ENCODE measurements at regions not wholly inside any gene's neighbourhood (a gene's known extent, or its start where the extent isn't known, plus 50 kb on each side); places are given as distances from the start of the nearest gene placed in this dataset.

DNA sequence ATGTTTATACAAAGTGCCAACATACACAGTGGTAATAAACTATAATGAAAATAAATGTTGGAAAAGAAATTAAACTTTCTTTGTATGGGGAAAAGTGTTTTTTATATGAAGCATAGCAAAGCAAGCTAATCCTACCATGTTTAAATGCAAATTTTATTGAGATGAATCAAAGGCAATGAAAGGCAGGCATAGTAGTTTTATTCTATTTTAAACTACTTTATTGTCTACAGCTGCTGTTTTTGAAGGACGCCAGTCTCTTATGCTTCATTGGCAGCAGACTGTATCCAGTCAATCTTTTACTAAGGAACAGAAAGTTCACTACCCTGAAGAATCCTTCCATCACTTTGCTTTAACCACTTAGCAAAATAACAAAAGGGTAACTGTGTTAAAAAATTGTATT lies 761.0 kb downstream of the ROBO2 start:
- in situ Hi-C loops (cut with MboI; ENCODE audit: low sequenced_read_pairs), result no loop called here
- H3K36me3 ChIP-seq (replicated peaks), result no peaks in the 10 kb centered on the region
- H3K4me3 ChIP-seq, result no peak overlapping the region
- peaks cover 8% of the 10 kb centered on the region for H3K4me1 ChIP-seq
- peak in 1 of 2 experiments; percentile 74 for DNase-seq (ENCODE audit: low spot score in 2 of 2)
- H3K27me3 ChIP-seq (ENCODE audit: low read depth), result no peaks in the 10 kb centered on the region
- H3K9me3 ChIP-seq, result no peaks in the 10 kb centered on the region

DNA sequence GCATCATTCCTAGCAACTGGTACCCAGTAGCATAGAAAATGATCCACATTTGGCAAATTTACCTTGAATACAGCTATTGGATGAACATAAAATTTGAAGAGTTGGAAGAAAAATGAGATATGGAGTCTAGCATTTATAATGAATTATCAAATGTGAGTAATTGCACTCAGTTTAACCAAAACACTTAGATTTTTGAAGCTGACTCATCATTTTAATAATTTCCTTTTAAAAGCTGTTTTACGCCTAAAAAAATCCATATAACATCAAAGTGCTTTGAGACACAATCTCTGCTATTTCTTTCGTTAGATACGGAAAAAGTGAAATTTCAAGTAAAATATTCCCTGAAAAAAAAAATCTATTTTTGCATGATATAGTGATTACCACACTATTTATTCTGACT lies 767.4 kb downstream of the ROBO2 start:
- DNase-seq (ENCODE audit: low spot score in 2 of 2), result no peak
- in situ Hi-C loops (cut with MboI; ENCODE audit: low sequenced_read_pairs), result no loop called here
- H3K27me3 ChIP-seq (ENCODE audit: low read depth), result no peaks in the 10 kb centered on the region
- no peaks in the 10 kb centered on the region for H3K36me3 ChIP-seq (replicated peaks)
- H3K4me1 ChIP-seq, result no peaks in the 10 kb centered on the region
- H3K9me3 ChIP-seq, result no peaks in the 10 kb centered on the region
- H3K4me3 ChIP-seq, result no peak overlapping the region

DNA sequence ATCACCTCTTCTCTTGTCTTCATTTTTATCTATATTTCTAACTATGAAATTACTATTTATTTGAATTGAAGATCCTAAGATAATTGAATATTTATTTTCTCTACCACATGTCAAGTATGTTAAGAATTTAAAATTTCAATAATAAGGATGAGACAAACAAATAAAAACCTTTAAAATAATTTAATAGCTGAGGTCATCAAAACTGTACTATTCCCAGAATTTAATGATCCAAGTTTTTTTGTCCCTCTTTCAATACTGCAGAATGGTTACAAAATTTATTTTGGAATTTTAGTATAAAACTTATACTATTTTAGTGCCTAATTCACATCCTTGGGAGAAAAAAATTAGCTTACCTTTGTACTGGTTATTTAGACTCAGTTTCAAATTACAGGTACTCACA lies 774.9 kb downstream of the ROBO2 start:
- in situ Hi-C loops (cut with MboI; ENCODE audit: low sequenced_read_pairs), result no loop called here
- no peak overlapping the region for H3K4me3 ChIP-seq
- H3K27me3 ChIP-seq (ENCODE audit: low read depth), result no peaks in the 10 kb centered on the region
- H3K36me3 ChIP-seq (replicated peaks), result no peaks in the 10 kb centered on the region
- DNase-seq (ENCODE audit: low spot score in 2 of 2), result no peak
- no peaks in the 10 kb centered on the region for H3K4me1 ChIP-seq
- H3K9me3 ChIP-seq, result no peaks in the 10 kb centered on the region

DNA sequence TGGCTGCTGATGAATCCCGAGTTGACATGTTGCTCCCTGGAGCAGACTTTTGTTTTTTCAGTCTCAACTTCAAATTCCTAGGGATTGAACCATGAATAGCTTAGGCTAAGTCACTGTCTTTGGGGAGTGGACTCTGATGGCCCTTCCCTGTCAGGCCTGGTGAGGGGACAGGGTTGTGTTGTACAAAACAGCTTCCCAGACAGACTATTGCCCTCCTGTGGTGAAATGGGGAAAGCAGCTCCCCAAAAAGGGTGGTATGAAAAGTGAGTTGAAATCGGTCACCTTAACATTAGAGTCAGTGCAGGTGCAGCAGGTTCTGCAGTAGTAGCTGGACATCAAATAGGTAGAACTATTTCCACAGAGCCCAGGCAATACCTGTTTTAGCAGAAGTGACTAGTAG lies 775.6 kb downstream of the ROBO2 start:
- no peaks in the 10 kb centered on the region for H3K36me3 ChIP-seq (replicated peaks)
- peak in 1 of 2 experiments; percentile 40 for DNase-seq (ENCODE audit: low spot score in 2 of 2)
- no peaks in the 10 kb centered on the region for H3K27me3 ChIP-seq (ENCODE audit: low read depth)
- in situ Hi-C loops (cut with MboI; ENCODE audit: low sequenced_read_pairs), result no loop called here
- no peaks in the 10 kb centered on the region for H3K4me1 ChIP-seq
- no peak overlapping the region for H3K4me3 ChIP-seq
- H3K9me3 ChIP-seq, result no peaks in the 10 kb centered on the region

DNA sequence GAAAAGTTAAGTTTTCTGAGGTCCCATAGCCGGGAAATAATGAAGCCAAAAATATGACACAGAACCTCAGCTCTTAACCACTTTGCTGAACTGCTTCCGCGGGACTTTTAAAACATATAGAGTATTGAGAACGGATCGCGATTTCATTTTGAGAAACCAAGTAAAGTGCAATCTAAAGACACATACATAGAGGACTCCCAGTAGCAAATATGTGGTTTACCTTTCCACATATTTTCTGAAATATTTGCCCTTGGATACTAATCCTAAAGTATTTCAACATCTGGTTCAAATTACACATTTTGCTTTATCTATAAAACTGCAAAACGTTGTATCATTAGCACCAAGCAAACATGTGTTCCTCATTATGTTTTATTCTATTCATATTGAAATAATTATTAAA lies 776.5 kb downstream of the ROBO2 start:
- no peaks in the 10 kb centered on the region for H3K4me1 ChIP-seq

DNA sequence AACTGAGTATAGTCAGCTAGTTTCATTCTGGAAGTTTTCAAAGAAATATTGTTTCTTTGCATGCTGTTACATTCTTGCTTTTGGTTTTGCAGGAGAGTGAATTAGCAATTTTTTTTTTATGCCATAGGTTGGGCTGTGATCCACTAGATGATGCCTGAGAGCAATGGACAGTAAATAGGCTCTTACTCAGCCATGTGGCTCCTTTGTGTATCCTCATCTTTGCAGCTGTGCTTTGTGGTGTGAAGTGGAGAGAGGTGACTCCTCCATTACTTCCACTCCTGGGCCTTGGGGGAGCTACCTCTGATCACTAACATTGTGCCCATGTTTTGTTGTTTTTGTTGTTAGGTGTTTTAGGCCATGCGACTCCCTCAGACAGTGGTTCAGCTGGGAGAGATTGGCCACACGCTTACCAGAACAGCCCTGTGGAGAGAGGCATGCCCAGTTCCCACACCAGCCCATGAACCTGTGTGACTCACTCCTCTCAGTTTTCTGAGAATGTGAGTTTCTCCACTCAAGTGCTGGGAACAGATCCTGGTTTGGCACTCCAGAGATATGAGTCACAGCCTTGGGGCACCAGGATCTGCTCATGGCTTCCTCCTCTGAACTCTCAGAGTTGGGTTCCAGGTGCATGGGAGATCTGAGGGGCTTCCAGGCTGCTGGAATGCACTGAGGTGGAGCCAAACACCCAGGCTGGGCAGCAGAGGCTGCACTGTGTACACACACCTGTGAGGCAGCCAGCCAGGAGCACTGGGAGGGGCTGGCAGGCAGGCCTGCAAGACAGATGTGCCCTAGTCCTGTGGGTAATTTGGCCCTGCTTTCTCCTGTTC lies 785.3 kb downstream of the ROBO2 start:
- Histone ChIP-seq H3K9me3 (peaks cover 5% of the 10 kb centered on the region; the same call in 1 of the 2 replicates), H3K27me3 (ENCODE audit: low read depth) (no peaks in the 10 kb centered on the region), H3K4me1 (no peaks in the 10 kb centered on the region), H3K4me3 (no peak overlapping the region), H3K36me3 (replicated peaks) (no peaks in the 10 kb centered on the region)
- in situ Hi-C loops (cut with MboI; ENCODE audit: low sequenced_read_pairs), result no loop called here
- no peak for DNase-seq (ENCODE audit: low spot score in 2 of 2)

More for the DNA sequence above, 776.5 kb downstream of the ROBO2 start:
- DNase-seq (ENCODE audit: low spot score in 2 of 2), result no peak
- Histone ChIP-seq H3K9me3 (no peaks in the 10 kb centered on the region), H3K36me3 (replicated peaks) (no peaks in the 10 kb centered on the region), H3K27me3 (ENCODE audit: low read depth) (no peaks in the 10 kb centered on the region), H3K4me3 (no peak overlapping the region)
- in situ Hi-C loops (cut with MboI; ENCODE audit: low sequenced_read_pairs), result no loop called here

DNA sequence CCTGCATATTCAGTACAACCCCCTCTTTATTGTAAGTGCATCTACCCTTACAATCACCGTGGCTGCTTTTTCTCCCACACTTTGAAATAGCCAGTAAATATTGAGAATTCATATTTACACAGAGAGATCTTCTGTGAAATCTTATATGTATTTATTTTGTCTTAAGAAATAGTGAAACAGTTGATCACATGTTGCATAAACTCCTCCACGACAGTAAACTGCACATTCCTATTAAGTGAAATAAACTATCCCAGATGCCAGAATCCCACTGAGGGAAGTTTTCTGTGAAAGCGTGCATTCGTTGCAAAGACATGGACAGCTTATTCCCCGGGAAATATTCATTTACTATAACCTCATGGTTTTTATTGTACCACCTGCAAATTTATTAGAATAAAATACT lies 796.0 kb downstream of the ROBO2 start:
- no peaks in the 10 kb centered on the region; the same call in 1 of the 2 replicates for H3K27me3 ChIP-seq (ENCODE audit: low read depth)
- H3K9me3 ChIP-seq, result peaks cover 3% of the 10 kb centered on the region; the same call in 1 of the 2 replicates
- H3K4me3 ChIP-seq, result no peak overlapping the region
- in situ Hi-C loops (cut with MboI; ENCODE audit: low sequenced_read_pairs), result no loop called here
- no peaks in the 10 kb centered on the region for H3K36me3 ChIP-seq (replicated peaks)
- no peak for DNase-seq (ENCODE audit: low spot score in 2 of 2)
- H3K4me1 ChIP-seq, result peaks cover 9% of the 10 kb centered on the region

DNA sequence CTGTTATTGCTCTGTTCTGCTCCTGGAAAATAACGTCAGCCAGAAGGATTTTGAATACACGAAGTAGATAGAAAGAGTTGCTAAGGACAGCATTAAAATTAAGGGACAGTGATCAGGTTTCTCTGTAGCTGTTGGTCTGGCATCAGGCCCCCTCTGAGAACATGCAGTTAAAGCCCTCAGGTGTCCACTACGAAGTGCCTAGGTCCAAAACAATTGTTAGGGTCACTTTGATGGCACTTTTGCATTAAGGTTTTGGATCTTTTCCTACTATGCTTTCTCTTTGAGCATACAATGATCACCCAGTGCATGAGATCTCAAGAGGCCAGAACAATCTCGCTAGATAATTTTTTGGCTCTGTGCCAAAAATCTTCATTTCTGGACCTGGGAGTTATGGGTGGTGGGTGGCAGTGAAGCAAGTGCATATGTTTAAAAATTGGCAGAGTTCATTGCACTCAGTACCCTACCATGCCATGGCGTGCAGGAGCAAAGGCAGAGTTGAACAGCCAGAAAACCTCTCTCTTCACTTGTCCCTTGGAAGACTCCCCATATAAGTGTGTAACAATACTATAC lies 797.6 kb downstream of the ROBO2 start:
- Histone ChIP-seq H3K9me3 (peaks cover 3% of the 10 kb centered on the region; the same call in 1 of the 2 replicates), H3K4me1 (peaks cover 9% of the 10 kb centered on the region), H3K27me3 (ENCODE audit: low read depth) (no peaks in the 10 kb centered on the region; the same call in 1 of the 2 replicates), H3K36me3 (replicated peaks) (no peaks in the 10 kb centered on the region), H3K4me3 (no peak overlapping the region)
- in situ Hi-C loops (cut with MboI; ENCODE audit: low sequenced_read_pairs), result no loop called here
- no peak for DNase-seq (ENCODE audit: low spot score in 2 of 2)

DNA sequence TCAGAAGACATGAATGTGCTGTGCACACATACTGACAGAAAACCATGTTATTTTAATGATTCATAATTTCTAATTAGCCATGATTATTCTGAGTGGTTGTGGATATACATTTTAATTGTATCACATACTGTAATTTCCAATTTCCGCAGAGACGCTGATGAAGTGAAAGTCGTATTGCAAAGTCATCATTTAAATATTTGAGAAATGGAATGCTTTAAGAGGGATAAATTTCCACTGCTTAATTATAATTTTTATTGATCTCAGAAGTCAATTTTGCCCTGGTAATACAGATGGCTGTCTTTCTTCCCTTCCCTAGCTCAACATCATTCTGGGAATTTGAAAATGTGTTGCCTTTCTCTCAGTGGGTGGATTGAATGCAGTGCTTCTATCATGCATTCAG lies 819.3 kb downstream of the ROBO2 start:
- H3K4me1 ChIP-seq, result no peaks in the 10 kb centered on the region

DNA sequence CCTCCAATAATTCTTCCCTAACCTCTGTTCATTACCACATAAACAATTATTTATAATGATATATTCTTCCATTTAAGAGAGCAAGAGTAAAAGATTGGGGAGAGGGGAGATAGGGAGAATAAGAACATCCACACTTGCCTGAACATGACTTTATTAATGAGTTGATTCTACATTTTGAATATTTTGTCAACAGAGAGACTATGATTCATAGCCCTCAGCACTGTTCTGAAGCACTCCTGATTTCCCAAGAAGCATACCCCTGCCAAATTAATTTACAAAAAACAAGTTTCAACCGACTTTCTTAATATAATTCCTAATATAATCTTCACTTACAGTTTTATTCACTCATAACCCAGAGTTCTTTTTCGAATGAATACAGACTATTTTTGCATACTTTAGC lies 828.8 kb downstream of the ROBO2 start:
- Histone ChIP-seq H3K9me3 (no peaks in the 10 kb centered on the region), H3K36me3 (replicated peaks) (no peaks in the 10 kb centered on the region), H3K4me3 (no peak overlapping the region), H3K27me3 (ENCODE audit: low read depth) (no peaks in the 10 kb centered on the region), H3K4me1 (0 out of 2 replicates have a peak, but pooled peaks cover 2% of the 10 kb centered on the region)
- in situ Hi-C loops (cut with MboI; ENCODE audit: low sequenced_read_pairs), result no loop called here
- DNase-seq (ENCODE audit: low spot score in 2 of 2), result no peak

More for the DNA sequence above, 819.3 kb downstream of the ROBO2 start:
- Histone ChIP-seq H3K27me3 (ENCODE audit: low read depth) (no peaks in the 10 kb centered on the region), H3K4me3 (no peak overlapping the region), H3K9me3 (no peaks in the 10 kb centered on the region), H3K36me3 (replicated peaks) (no peaks in the 10 kb centered on the region)
- in situ Hi-C loops (cut with MboI; ENCODE audit: low sequenced_read_pairs), result no loop called here
- DNase-seq (ENCODE audit: low spot score in 2 of 2), result no peak

DNA sequence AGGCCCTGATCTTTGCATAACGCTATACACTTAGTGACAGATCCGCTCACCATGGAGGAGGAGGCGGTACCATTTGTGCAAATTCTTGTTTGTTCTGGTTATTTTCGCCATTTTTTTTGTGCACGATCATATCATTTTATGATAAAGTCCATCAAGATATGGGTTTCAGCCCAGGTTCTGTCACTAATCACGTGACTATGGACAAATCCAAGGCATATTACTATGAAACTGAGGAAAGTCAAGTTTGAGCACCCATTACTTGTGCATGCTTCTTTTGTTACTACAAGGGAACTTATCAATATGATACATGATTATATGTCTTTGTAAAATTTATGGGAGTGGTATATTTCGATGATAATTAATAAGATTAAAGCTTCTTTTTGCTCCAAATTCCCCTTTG lies 829.5 kb downstream of the ROBO2 start:
- Histone ChIP-seq H3K36me3 (replicated peaks) (no peaks in the 10 kb centered on the region), H3K4me1 (0 out of 2 replicates have a peak, but pooled peaks cover 2% of the 10 kb centered on the region), H3K4me3 (no peak overlapping the region), H3K27me3 (ENCODE audit: low read depth) (no peaks in the 10 kb centered on the region), H3K9me3 (no peaks in the 10 kb centered on the region)
- in situ Hi-C loops (cut with MboI; ENCODE audit: low sequenced_read_pairs), result no loop called here
- no peak for DNase-seq (ENCODE audit: low spot score in 2 of 2)

DNA sequence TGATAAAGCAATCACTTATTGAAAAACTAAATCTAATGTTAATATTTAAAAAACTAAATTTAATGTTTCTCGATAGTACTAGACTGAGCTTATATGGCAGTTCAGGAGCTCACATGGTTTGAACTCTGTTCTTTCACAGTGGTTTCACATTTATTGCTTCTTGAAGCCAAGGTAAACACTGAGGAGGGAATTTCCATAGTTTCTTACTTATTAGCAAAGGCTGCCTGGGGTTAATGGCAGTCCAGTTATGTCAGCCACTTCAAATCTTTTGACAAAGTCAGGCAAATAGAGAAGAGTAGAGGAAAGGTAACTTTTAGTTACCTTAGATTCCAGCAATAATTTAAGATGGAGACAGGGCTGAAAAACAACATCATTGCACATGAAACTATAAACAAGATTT lies 831.5 kb downstream of the ROBO2 start:
- in situ Hi-C loops (cut with MboI; ENCODE audit: low sequenced_read_pairs), result no loop called here

DNA sequence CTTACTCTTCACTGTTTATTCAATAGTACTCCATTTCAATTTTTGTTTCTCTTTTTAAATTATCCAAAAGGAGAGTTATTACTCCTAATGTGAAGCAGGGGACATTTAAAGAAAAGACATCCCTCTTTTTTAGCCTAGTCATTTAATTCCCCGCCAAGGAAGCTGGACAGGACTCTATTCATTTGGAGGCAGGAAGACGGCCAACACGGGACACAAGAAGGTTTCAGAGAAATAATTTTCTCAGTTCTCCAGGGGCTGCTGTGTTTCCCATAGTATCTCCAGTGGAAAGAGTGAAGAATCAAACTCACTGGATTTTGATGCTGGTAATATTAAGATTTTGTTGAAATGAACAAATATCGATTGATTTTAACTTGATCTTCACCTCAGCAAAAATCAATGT lies 833.7 kb downstream of the ROBO2 start:
- Histone ChIP-seq H3K36me3 (replicated peaks) (no peaks in the 10 kb centered on the region), H3K27me3 (ENCODE audit: low read depth) (no peaks in the 10 kb centered on the region; the same call in 1 of the 2 replicates), H3K4me1 (no peaks in the 10 kb centered on the region), H3K9me3 (no peaks in the 10 kb centered on the region), H3K4me3 (no peak overlapping the region)
- in situ Hi-C loops (cut with MboI; ENCODE audit: low sequenced_read_pairs), result no loop called here
- no peak for DNase-seq (ENCODE audit: low spot score in 2 of 2)

More for the DNA sequence above, 831.5 kb downstream of the ROBO2 start:
- no peaks in the 10 kb centered on the region for H3K27me3 ChIP-seq (ENCODE audit: low read depth)
- DNase-seq (ENCODE audit: low spot score in 2 of 2), result no peak
- H3K4me1 ChIP-seq, result 0 out of 2 replicates have a peak, but pooled peaks cover 2% of the 10 kb centered on the region
- no peaks in the 10 kb centered on the region for H3K9me3 ChIP-seq
- no peaks in the 10 kb centered on the region for H3K36me3 ChIP-seq (replicated peaks)
- no peak overlapping the region for H3K4me3 ChIP-seq

DNA sequence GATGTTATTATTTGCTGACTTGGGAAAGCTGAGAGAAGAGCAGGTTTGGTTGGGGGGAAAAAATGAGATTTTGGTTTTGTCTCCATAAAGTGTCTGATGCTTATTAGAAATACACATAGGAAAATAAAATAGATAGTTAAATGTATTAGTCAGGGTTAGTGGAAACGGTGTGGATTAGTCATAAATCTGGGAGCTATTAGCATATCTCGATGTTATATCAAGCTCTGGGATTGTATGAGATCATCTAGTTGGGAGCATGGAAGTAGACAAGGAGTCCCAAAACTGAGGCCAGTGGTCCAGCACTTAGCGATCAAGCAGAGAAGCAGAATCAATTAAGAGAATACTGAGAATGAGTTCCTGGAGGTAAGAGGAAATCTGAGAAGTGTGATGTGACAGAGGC lies 845.5 kb downstream of the ROBO2 start:
- H3K4me3 ChIP-seq, result no peak overlapping the region
- DNase-seq (ENCODE audit: low spot score in 2 of 2), result no peak
- in situ Hi-C loops (cut with MboI; ENCODE audit: low sequenced_read_pairs), result no loop called here
- H3K9me3 ChIP-seq, result no peaks in the 10 kb centered on the region
- H3K36me3 ChIP-seq (replicated peaks), result no peaks in the 10 kb centered on the region
- no peaks in the 10 kb centered on the region for H3K27me3 ChIP-seq (ENCODE audit: low read depth)
- H3K4me1 ChIP-seq, result no peaks in the 10 kb centered on the region

Measured in HAP-1 (cell line).